ENCODE measurements at regions not wholly inside any gene's neighbourhood (a gene's known extent, or its start where the extent isn't known, plus 50 kb on each side); places are given as distances from the start of the nearest gene placed in this dataset.

DNA sequence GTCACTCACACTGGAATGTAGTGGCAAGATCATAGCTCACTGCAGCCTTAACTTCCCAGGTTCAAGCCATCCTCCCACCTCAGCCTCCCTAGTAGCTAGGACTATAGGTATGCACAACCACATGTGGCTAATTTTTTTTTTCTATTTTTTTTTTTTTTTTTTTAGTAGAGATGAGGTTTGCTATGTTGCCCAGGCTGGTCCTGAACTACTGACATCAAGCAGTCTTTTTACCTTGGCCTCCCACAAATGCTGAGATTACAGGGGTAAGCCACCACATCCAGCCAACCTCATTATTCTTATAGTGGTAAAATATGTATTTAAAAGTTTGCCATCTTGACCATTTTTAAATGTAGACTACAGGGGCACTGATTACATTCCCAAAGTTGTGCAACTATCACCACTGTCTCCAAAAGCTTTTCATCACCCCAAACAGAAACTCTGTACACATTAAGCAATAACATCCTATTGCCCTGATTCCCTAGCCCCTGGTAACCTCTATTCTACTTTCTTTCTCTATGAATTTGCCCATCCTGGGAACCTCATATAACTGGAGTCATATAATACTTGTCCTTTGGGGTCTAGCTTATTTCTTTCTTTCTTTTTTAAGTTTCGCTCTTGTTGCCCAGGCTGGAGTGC lies 268.0 kb upstream of the JARID2 start:
- Histone ChIP-seq H3K36me3 (ENCODE audit: control insufficient read depth, insufficient read depth, low read length) (no peaks in the 10 kb centered on the region), H3K9me3 (no peaks in the 10 kb centered on the region), H3K27me3 (replicated peaks; ENCODE audit: control insufficient read depth, insufficient read depth, low read length) (no peaks in the 10 kb centered on the region), H3K4me3 (ENCODE audit: low read depth, low read length) (no peak overlapping the region), H3K4me1 (0 out of 2 replicates have a peak, but pooled peaks cover 2% of the 10 kb centered on the region)
- Mint-ChIP-seq H3K36me3 (ENCODE audit: insufficient read depth, unreplicated experiment) (no peaks in the 10 kb centered on the region), H3K27ac (ENCODE audit: unreplicated experiment) (no peak overlapping the region), H3K4me1 (ENCODE audit: low read depth, unreplicated experiment) (peaks cover 8% of the 10 kb centered on the region), H3K4me3 (ENCODE audit: unreplicated experiment) (no peak overlapping the region), H3K9me3 (ENCODE audit: unreplicated experiment) (peaks cover 10% of the 10 kb centered on the region), H3K27me3 (ENCODE audit: insufficient read depth, unreplicated experiment) (no peaks in the 10 kb centered on the region)
- CTCF ChIA-PET: interaction anchor here (0.6 kb wide), 1 partner anchor 45 kb away, joined by 8 read pairs; no protein-coding TSS in a partner anchor
- DNase-seq: no peak
- TF ChIP-seq, protein P1, sequence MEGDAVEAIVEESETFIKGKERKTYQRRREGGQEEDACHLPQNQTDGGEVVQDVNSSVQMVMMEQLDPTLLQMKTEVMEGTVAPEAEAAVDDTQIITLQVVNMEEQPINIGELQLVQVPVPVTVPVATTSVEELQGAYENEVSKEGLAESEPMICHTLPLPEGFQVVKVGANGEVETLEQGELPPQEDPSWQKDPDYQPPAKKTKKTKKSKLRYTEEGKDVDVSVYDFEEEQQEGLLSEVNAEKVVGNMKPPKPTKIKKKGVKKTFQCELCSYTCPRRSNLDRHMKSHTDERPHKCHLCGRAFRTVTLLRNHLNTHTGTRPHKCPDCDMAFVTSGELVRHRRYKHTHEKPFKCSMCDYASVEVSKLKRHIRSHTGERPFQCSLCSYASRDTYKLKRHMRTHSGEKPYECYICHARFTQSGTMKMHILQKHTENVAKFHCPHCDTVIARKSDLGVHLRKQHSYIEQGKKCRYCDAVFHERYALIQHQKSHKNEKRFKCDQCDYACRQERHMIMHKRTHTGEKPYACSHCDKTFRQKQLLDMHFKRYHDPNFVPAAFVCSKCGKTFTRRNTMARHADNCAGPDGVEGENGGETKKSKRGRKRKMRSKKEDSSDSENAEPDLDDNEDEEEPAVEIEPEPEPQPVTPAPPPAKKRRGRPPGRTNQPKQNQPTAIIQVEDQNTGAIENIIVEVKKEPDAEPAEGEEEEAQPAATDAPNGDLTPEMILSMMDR (IDR thresholded peaks at IDR 0.05; ENCODE audit: insufficient read depth in 1 of 2, low read depth in 1 of 2, low read length in 1 of 2, severe bottlenecking in 1 of 2, unreplicated experiment in 1 of 2): no peak
- BruUV-seq (replicated peaks): no TSS peak
- POLR2A ChIA-PET: no interaction called here
- intact Hi-C loops (cut with micrococcal nuclease; ENCODE audit: unreplicated experiment): no loop called here

DNA sequence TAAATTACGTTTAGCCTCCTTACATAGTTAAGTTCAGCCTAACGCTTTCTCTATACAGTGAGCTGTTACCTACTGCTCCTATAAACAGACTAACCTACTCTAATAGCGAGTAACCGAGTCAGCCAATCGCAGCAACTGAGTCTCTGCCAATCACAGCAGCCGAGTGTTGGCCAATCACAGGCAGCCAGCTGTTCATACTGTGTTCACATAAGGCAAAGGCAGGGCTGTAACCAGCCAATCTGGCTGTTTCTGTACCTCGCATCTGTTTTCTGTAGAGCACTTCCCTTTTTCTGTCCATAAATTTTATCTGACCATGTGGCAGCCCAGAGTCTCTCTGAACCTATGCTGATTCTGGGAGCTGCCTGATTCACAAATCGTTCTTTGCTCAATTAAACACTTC lies 263.9 kb upstream of the JARID2 start:
- Mint-ChIP-seq H3K36me3 (ENCODE audit: insufficient read depth, unreplicated experiment) (no peaks in the 10 kb centered on the region), H3K4me1 (ENCODE audit: low read depth, unreplicated experiment) (peaks cover 7% of the 10 kb centered on the region), H3K27me3 (ENCODE audit: insufficient read depth, unreplicated experiment) (no peaks in the 10 kb centered on the region), H3K27ac (ENCODE audit: unreplicated experiment) (no peak overlapping the region), H3K9me3 (ENCODE audit: unreplicated experiment) (peaks cover 10% of the 10 kb centered on the region), H3K4me3 (ENCODE audit: unreplicated experiment) (no peak overlapping the region)
- TF ChIP-seq, protein P1 (IDR thresholded peaks at IDR 0.05; ENCODE audit: insufficient read depth in 1 of 2, low read depth in 1 of 2, low read length in 1 of 2, severe bottlenecking in 1 of 2, unreplicated experiment in 1 of 2): no peak
- BruUV-seq (replicated peaks): no TSS peak
- POLR2A ChIA-PET: no interaction called here
- Histone ChIP-seq H3K27me3 (replicated peaks; ENCODE audit: control insufficient read depth, insufficient read depth, low read length) (no peaks in the 10 kb centered on the region), H3K4me3 (ENCODE audit: low read depth, low read length) (no peak overlapping the region), H3K36me3 (ENCODE audit: control insufficient read depth, insufficient read depth, low read length) (no peaks in the 10 kb centered on the region), H3K9me3 (no peaks in the 10 kb centered on the region), H3K4me1 (no peaks in the 10 kb centered on the region)
- CTCF ChIA-PET: no interaction called here
- DNase-seq: no peak
- intact Hi-C loops (cut with micrococcal nuclease; ENCODE audit: unreplicated experiment): no loop called here

DNA sequence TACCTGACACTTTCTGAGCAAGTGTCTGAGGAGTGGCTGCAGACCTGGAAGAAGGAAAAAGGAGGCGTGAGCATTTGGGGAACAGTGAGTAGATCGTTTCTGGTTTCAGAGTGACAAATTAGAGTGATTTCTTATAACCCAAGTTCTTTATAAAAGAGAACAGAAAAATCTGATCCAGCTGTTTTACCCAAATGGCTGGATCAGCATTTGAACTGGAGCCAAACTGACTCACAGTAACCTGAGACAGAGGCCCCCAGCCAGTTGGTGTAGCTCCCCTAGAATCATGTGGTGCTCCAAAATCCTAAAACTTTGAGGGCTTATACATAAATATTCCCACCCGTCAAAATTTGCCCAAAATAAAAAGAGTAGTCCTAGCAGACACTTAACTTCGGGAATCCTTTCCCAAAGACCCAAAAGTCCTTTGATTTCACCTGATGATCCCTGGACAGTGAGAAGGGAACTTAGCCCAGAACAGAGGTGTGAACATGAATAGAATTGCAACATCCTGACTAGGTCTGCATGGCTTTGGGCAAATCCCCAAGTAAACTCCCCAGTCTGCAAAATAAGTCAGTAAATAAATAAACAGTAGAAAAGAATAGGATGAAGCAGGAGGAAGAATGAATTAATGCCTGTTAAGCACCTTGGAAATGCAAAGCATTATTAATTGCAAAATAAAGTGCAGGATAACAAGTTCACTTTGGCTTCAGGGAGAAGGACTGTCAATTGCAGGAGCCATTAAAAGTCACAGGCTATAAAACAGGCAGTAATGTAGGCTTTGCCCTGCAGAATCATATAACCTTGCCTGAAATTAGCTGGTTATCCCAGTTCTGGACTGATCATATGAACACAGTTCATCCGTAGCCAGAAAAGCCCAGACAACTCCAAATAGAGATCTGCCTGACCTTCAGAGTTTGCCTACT lies 262.0 kb upstream of the JARID2 start:
- TF ChIP-seq, protein P1 (IDR thresholded peaks at IDR 0.05; ENCODE audit: insufficient read depth in 1 of 2, low read depth in 1 of 2, low read length in 1 of 2, severe bottlenecking in 1 of 2, unreplicated experiment in 1 of 2): no peak
- POLR2A ChIA-PET: no interaction called here
- DNase-seq: no peak
- H3K36me3 Mint-ChIP-seq (ENCODE audit: insufficient read depth, unreplicated experiment): no peaks in the 10 kb centered on the region
- Histone ChIP-seq H3K4me1 (no peaks in the 10 kb centered on the region), H3K9me3 (no peaks in the 10 kb centered on the region), H3K36me3 (ENCODE audit: control insufficient read depth, insufficient read depth, low read length) (no peaks in the 10 kb centered on the region), H3K4me3 (ENCODE audit: low read depth, low read length) (no peak overlapping the region), H3K27me3 (replicated peaks; ENCODE audit: control insufficient read depth, insufficient read depth, low read length) (no peaks in the 10 kb centered on the region)
- intact Hi-C loops (cut with micrococcal nuclease; ENCODE audit: unreplicated experiment): no loop called here
- no peaks in the 10 kb centered on the region for H3K27me3 Mint-ChIP-seq (ENCODE audit: insufficient read depth, unreplicated experiment)
- peaks cover 10% of the 10 kb centered on the region for H3K9me3 Mint-ChIP-seq (ENCODE audit: unreplicated experiment)
- no peak overlapping the region for H3K27ac Mint-ChIP-seq (ENCODE audit: unreplicated experiment)
- peaks cover 7% of the 10 kb centered on the region for H3K4me1 Mint-ChIP-seq (ENCODE audit: low read depth, unreplicated experiment)
- no TSS peak for BruUV-seq (replicated peaks)
- CTCF ChIA-PET: no interaction called here
- H3K4me3 Mint-ChIP-seq (ENCODE audit: unreplicated experiment): peak overlapping the region; percentile 31

Data from Caco-2 (cell line).